ENCODE measurements at regions not wholly inside any gene's neighbourhood (a gene's known extent, or its start where the extent isn't known, plus 50 kb on each side); places are given as distances from the start of the nearest gene placed in this dataset.

DNA sequence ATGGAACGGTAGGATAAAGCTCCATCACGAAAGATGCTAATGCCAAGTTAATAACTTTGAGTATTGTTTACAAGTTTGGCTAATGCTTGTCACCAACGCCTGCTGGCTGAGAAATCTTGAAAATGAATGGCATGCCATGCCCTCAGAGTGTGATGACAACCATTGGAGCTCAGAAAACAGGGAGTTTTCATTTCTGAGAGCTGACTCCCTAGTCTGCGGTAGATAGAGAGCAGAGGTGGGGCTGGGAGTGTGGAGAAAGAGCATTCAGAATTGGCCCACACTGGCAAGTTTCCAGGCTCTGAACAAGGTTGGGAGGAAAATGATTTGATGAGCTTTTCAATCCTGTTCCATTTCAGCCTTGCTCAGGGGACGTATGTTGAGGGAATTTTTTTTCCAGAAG is 183.9 kb downstream of the CPEB2 start:
- TF ChIP-seq, protein P1, sequence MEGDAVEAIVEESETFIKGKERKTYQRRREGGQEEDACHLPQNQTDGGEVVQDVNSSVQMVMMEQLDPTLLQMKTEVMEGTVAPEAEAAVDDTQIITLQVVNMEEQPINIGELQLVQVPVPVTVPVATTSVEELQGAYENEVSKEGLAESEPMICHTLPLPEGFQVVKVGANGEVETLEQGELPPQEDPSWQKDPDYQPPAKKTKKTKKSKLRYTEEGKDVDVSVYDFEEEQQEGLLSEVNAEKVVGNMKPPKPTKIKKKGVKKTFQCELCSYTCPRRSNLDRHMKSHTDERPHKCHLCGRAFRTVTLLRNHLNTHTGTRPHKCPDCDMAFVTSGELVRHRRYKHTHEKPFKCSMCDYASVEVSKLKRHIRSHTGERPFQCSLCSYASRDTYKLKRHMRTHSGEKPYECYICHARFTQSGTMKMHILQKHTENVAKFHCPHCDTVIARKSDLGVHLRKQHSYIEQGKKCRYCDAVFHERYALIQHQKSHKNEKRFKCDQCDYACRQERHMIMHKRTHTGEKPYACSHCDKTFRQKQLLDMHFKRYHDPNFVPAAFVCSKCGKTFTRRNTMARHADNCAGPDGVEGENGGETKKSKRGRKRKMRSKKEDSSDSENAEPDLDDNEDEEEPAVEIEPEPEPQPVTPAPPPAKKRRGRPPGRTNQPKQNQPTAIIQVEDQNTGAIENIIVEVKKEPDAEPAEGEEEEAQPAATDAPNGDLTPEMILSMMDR (IDR thresholded peaks at IDR 0.05): no peak
- ATAC-seq (ENCODE audit: insufficient number of reproducible peaks, low FRiP score, low read depth): no peak
- Histone ChIP-seq H3K4me1 (ENCODE audit: control insufficient read depth in 1 of 2, low read depth in 2 of 2) (peaks cover 0 to 6% of the 10 kb centered on the region in 2 donors), H3K4me3 (no peak overlapping the region), H3K27me3 (replicated peaks; ENCODE audit: insufficient read depth) (no peaks in the 10 kb centered on the region), H3K9me3 (no peaks in the 10 kb centered on the region), H3K36me3 (no peaks in the 10 kb centered on the region), H3K27ac (no peak overlapping the region)
- DNase-seq (ENCODE audit: low spot score): no peak

DNA sequence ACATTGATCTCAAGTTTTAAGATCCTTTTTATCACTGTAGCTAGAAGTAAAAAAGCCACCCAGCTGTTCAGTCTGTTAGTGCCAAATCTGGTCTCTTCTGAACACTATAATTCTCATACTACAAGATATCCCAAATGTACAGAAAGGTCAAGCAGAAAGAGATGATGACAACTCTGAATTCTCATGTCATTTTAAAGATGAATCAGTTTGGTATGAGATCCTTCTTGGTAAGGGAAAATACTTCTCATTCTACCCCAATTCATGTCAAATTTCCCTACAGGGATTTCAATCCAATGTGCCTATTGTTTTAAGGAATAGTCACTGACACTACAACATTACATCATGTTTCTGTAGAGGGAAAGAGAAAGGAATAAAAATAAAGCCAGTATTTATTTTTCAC is 184.5 kb downstream of the CPEB2 start:
- no peaks in the 10 kb centered on the region for H3K36me3 ChIP-seq
- DNase-seq (ENCODE audit: low spot score) (no peak), ATAC-seq (ENCODE audit: insufficient number of reproducible peaks, low FRiP score, low read depth) (no peak)
- H3K9me3 ChIP-seq: no peaks in the 10 kb centered on the region
- TF ChIP-seq, protein P1 (IDR thresholded peaks at IDR 0.05): no peak
- no peaks in the 10 kb centered on the region for H3K27me3 ChIP-seq (replicated peaks; ENCODE audit: insufficient read depth)
- no peak overlapping the region for H3K4me3 ChIP-seq
- no peak overlapping the region for H3K27ac ChIP-seq
- H3K4me1 ChIP-seq (ENCODE audit: control insufficient read depth in 1 of 2, low read depth in 2 of 2): peaks cover 0 to 6% of the 10 kb centered on the region in 2 donors

DNA sequence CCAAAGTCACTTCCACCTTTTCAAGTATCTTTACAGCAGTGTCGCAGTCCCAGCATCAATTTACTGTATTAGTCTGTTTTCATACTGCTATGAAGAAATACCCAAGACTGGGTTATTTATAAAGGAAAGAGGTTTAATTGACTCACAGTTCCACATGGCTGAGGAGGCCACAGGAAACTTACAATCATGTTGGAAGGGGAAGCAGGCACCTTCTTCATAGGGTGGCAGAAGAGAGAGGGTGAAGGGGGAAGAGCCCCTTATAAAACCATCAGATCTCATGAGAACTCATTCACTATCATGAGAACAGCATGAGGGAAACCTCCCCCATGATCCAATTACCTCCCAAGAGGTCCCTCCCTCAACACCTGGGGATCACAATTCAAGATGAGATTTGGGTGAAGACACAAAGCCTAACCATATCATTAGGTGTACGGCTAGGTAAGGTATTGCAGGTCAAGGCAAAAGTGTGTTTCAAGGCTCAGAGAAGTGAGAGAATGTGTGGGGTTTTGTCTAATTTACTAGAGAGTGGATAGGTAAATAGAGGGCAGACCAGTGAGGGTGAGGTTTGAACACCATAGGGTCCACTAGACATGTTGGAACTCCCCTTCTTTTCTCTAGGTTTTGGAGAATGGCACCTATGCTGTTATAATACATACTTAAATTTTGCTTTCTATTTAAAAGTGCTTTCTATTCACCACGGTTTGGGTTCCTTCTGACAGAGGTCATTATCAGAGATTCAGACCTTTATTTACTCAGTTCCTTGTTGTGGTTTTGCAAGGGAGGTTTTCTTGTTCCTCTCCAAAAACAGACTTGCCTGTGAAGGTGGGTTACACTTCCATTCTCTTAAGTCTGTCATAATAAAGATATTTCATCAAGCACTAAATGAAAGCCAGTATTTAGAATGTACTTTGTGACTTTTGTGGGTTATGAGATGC is 186.6 kb downstream of the CPEB2 start:
- Histone ChIP-seq H3K36me3 (no peaks in the 10 kb centered on the region), H3K4me1 (ENCODE audit: control insufficient read depth in 1 of 2, low read depth in 2 of 2) (no peaks in the 10 kb centered on the region), H3K27me3 (replicated peaks; ENCODE audit: insufficient read depth) (no peaks in the 10 kb centered on the region), H3K27ac (no peak overlapping the region), H3K4me3 (no peak overlapping the region), H3K9me3 (no peaks in the 10 kb centered on the region)
- no peak for ATAC-seq (ENCODE audit: insufficient number of reproducible peaks, low FRiP score, low read depth)
- DNase-seq (ENCODE audit: low spot score): no peak
- TF ChIP-seq, protein P1 (IDR thresholded peaks at IDR 0.05): no peak

DNA sequence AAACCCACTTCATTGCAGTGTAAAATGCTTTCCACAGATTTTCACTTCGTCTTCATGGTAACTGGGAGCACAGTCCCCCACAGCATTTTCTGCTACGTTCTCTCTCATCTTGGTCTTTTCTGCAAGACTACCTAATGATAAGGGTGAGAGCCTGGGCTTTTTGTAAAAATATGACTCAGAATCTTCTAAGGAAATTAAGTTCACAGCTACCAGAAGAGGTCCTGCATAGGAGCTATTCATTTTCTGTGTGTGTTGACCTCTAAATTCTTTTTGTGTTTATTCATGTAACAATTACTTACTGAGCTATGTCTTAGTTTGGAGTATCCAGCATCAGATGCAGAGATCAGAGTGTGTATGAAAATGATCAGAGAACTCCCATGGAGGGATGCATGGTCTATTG is 192.2 kb downstream of the CPEB2 start:
- TF ChIP-seq, protein P1 (IDR thresholded peaks at IDR 0.05): no peak
- Histone ChIP-seq H3K27ac (no peak overlapping the region), H3K9me3 (no peaks in the 10 kb centered on the region), H3K4me3 (no peak overlapping the region), H3K36me3 (no peaks in the 10 kb centered on the region), H3K4me1 (ENCODE audit: control insufficient read depth in 1 of 2, low read depth in 2 of 2) (peaks cover 5 to 22% of the 10 kb centered on the region in 2 donors), H3K27me3 (replicated peaks; ENCODE audit: insufficient read depth) (no peaks in the 10 kb centered on the region)
- ATAC-seq (ENCODE audit: insufficient number of reproducible peaks, low FRiP score, low read depth) (no peak), DNase-seq (ENCODE audit: low spot score) (no peak)

DNA sequence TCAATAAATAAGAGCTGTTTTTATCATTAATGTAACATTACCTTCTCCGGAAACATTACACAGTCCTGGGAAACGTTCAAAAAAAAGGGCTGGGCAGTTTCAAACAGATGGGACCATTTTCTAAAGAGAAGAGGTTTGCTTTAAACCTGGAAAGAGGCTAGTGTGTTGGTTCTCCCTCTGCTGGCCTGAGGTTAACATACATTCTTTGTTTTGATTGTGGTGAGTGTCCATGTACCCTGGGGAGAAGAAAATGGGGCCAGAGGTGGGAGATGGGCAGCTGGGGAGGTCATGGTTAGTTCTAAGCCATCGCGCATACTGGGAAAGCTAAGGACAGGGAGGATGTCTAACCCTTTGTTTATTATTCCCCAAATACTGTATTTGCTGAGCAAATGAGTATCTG is 194.7 kb downstream of the CPEB2 start:
- Histone ChIP-seq H3K27me3 (replicated peaks; ENCODE audit: insufficient read depth) (no peaks in the 10 kb centered on the region), H3K9me3 (no peaks in the 10 kb centered on the region), H3K4me3 (no peak overlapping the region), H3K36me3 (no peaks in the 10 kb centered on the region), H3K27ac (no peak overlapping the region), H3K4me1 (ENCODE audit: control insufficient read depth in 1 of 2, low read depth in 2 of 2) (peaks cover 5 to 34% of the 10 kb centered on the region in 2 donors)
- no peak for DNase-seq (ENCODE audit: low spot score)
- TF ChIP-seq, protein P1 (IDR thresholded peaks at IDR 0.05): no peak
- ATAC-seq (ENCODE audit: insufficient number of reproducible peaks, low FRiP score, low read depth): no peak
